Fibroblast of skin of back (primary cell): ENCODE measurements at regions not wholly inside any gene's neighbourhood (a gene's known extent, or its start where the extent isn't known, plus 50 kb on each side); places are given as distances from the start of the nearest gene placed in this dataset.

Source experiments
- DNase-seq: peaks from one replicate; pipeline ENCODE4 v3.0.0-alpha.2; 2013

- peak; percentile 62 for DNase-seq
These were observed 68.7 kb upstream of the SLC4A11 start for GRCh38 chr20:3307725-3308124.

DNA sequence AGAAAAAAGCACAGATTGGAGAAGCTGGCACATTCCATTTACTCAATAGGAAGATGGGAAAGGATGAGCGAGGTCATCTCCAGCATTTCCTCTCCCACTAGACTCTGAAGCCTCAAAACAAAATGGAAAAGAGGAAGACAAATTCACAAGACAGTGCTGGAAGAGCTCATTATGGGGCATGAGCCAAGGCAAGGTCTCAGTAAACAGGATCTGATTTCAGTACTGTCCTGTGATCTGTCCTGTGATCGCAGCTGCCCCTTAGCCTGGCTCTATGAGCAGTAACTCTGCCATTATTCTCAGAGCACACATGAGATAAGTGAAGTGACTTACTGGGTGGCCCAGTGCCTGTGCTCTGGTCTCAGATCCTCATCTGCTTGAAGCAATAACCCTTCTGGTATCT is 68.1 kb upstream of the SLC4A11 start:
- peak; percentile 26 for DNase-seq

GRCh38 chr20:3306068-3306467 is 67.1 kb upstream of the SLC4A11 start:
- no peak for DNase-seq

- DNase-seq, result no peak
These were observed 65.5 kb upstream of the SLC4A11 start for GRCh38 chr20:3304456-3304855.

GRCh38 chr20:3297079-3297378 is 58.0 kb upstream of the SLC4A11 start:
- no peak for DNase-seq

DNA sequence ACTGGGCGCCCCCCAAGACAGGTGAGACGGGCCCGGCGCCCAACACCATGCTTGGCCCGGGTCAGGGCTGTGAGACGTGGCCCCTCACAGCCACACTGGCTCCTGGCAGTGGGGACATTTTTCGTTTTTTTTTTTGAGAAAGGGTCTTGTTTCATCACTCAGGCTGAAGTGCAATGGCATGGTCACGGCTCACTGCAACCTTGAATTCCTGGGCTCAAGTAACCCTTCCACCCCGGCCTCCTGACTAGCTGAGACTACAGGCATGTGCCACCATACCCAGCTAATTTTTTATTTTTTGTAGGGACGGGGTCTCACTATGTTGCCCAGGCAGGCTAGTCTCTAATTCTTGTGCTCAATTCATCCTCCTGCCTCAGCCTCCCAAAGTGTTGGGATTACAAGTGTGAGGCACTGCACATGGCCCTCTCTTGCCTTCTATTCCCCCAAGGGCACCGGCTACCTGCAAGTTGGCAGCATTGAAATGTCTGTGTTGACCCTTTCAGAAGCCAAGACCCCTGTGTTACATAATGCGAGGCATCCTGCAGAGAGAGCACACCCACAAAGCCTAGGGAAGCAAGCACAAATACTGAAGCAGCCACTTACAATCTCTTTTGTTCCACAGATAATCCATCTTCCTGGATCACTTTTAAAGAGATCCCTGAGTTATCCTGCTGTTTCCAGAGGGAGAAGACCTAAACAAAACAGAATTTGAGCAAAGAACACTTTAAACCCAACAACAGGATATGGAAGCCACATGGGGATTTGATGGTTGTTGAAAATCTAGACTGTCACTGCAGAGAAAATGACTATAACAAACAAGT is 57.5 kb upstream of the SLC4A11 start:
- no peak for DNase-seq
